GM12878 (cell line): ENCODE measurements at regions not wholly inside any gene's neighbourhood (a gene's known extent, or its start where the extent isn't known, plus 50 kb on each side); places are given as distances from the start of the nearest gene placed in this dataset.

ENCODE experiments used
- ATAC-seq: fragments of 200-7000 bp; cut with Tn5 transposase; 3 replicates; pipeline ENCODE4 v1.9.1; 2020; ENCODE audit warnings: mild to moderate bottlenecking, moderate library complexity
- BruUV-seq: library from RNA; stranded (reverse); fragments of 400-500 nt; replicated peaks from 2 replicates; lab custom pipeline; 2021; lab: Mats Ljungman, UMichigan
- CTCF ChIA-PET: fragments of 300-600 bp; sonication (Branson Sonifier 250); formaldehyde crosslinking; extraction: SDS; loops from one replicate; lab custom pipeline; 2021; ENCODE audit warnings: inconsistent platforms; lab: Yijun Ruan, JAX
- POLR2A ChIA-PET: fragments of 350-600 bp; formaldehyde crosslinking; extraction: SDS; loops from one replicate; lab custom pipeline; 2021; ENCODE audit warnings: inconsistent platforms; lab: Charles Lee
- RAD21 ChIA-PET: fragments of 300-600 bp; sonication (Branson Sonifier 250); formaldehyde crosslinking; loops from one replicate; lab custom pipeline; 2023; ENCODE audit warnings: antibody characterized with exemption; ENCODE audit not compliant: unreplicated experiment; lab: Charles Lee
- SMC1A ChIA-PET: fragments of 300-600 bp; sonication (Branson Sonifier 250); formaldehyde crosslinking; loops from one replicate; lab custom pipeline; 2023; ENCODE audit not compliant: unreplicated experiment, uncharacterized antibody; lab: Charles Lee
- DNase-seq: peaks from one replicate; pipeline ENCODE4 v3.0.0-alpha.2; 2011; ENCODE audit warnings: low read depth, low spot score
- FAIRE-seq: peaks from 3 replicates; lab custom pipeline; 2011; peaks lifted over from hg19 to GRCh38; lab: Jason Lieb, UNC
- H2AFZ ChIP-seq: 2 replicates; pipeline ENCODE4 v1.6.0; 2011; ENCODE audit warnings: low read depth, low read length, control low read depth; ENCODE audit not compliant: control insufficient read depth
- H3K27ac ChIP-seq: 2 replicates; pipeline ENCODE4 v1.5.1; 2011; ENCODE audit warnings: control low read depth; ENCODE audit not compliant: control insufficient read depth, insufficient read depth
- H3K27me3 ChIP-seq, 2 experiments: replicated peaks in 1 of 2; 2 replicates each; pipeline versions ENCODE4 v1.6.0 to v1.6.1; 2011; ENCODE audit warnings: low read length in 1 of 2; ENCODE audit not compliant: control insufficient read depth in 2 of 2, insufficient read depth in 2 of 2
- H3K36me3 ChIP-seq, 2 experiments: 2 replicates each; pipeline ENCODE4 v1.5.1; 2011; ENCODE audit warnings: low read length in 1 of 2; ENCODE audit not compliant: control insufficient read depth in 2 of 2, insufficient read depth in 2 of 2
- H3K4me1 ChIP-seq: 2 replicates; pipeline ENCODE4 v1.6.1; 2011; ENCODE audit warnings: mild to moderate bottlenecking, low read length, moderate library complexity, mixed read lengths; ENCODE audit not compliant: control insufficient read depth, insufficient read depth
- H3K4me2 ChIP-seq: 2 replicates; pipeline ENCODE4 v1.6.0; 2011; ENCODE audit warnings: control low read depth; ENCODE audit not compliant: control insufficient read depth, insufficient read depth
- H3K4me3 ChIP-seq: fragments of 200-600 bp; sonication (generic); 2 replicates; pipeline ENCODE4 v1.5.1; 2016
- H3K79me2 ChIP-seq: 2 replicates; pipeline ENCODE4 v1.6.0; 2011; ENCODE audit warnings: low read length; ENCODE audit not compliant: control insufficient read depth, insufficient read depth
- H3K9ac ChIP-seq: 2 replicates; pipeline ENCODE4 v1.8.0; 2011; ENCODE audit warnings: low read length, control low read depth, mixed read lengths; ENCODE audit not compliant: control insufficient read depth, insufficient read depth
- H3K9me3 ChIP-seq: replicated peaks from 3 replicates; pipeline ENCODE4 v1.5.1; 2011; ENCODE audit warnings: mild to moderate bottlenecking, low read length; ENCODE audit not compliant: control insufficient read depth, insufficient read depth
- H4K20me1 ChIP-seq: 2 replicates; pipeline ENCODE4 v1.6.0; 2011; ENCODE audit not compliant: control insufficient read depth, insufficient read depth
- CREM ChIP-seq: IDR thresholded peaks from 2 replicates; pipeline ENCODE4 v1.6.1; 2014; ENCODE audit warnings: antibody characterized with exemption, low read depth
- ESRRA ChIP-seq: IDR thresholded peaks from 2 replicates; pipeline ENCODE4 v1.6.1; 2012; ENCODE audit warnings: mild to moderate bottlenecking, low read length, improper control_type of control experiment
- GATAD2B ChIP-seq: fragments of 450-650 bp; conservative IDR thresholded peaks from 2 replicates; pipeline ENCODE4 v1.6.1; 2017; ENCODE audit warnings: low read depth, mild to moderate bottlenecking, moderate library complexity
- HDGF ChIP-seq: fragments of 450-650 bp; IDR thresholded peaks from 2 replicates; pipeline ENCODE4 v1.6.1; 2016; ENCODE audit warnings: antibody characterized with exemption
- IRF4 ChIP-seq: IDR thresholded peaks from 2 replicates; pipeline ENCODE4 v1.6.1; 2011; ENCODE audit warnings: low read depth, low read length
- MEF2B ChIP-seq: fragments of 450-650 bp; IDR thresholded peaks from 2 replicates; pipeline ENCODE4 v1.6.1; 2018; ENCODE audit warnings: mild to moderate bottlenecking, moderate library complexity; ENCODE audit not compliant: partially characterized antibody, poor library complexity, severe bottlenecking
- NFYB ChIP-seq: IDR thresholded peaks from 2 replicates; pipeline ENCODE4 v1.6.1; 2011; ENCODE audit warnings: low read depth, mild to moderate bottlenecking, low read length, improper control_type of control experiment, moderate library complexity; ENCODE audit not compliant: insufficient read depth
- RAD21 ChIP-seq: IDR thresholded peaks from 2 replicates; pipeline ENCODE4 v1.6.1; 2011; ENCODE audit warnings: mild to moderate bottlenecking, low read depth, low read length, moderate library complexity; ENCODE audit not compliant: insufficient read depth
- SMAD5 ChIP-seq: IDR thresholded peaks from 2 replicates; pipeline ENCODE4 v1.6.1; 2016; ENCODE audit warnings: antibody characterized with exemption, low read depth
- TARDBP ChIP-seq: IDR thresholded peaks from 2 replicates; pipeline ENCODE4 v1.6.1; 2016; ENCODE audit warnings: borderline replicate concordance
- TBL1XR1 ChIP-seq: IDR thresholded peaks from 2 replicates; pipeline ENCODE4 v1.6.1; 2012; ENCODE audit warnings: low read depth, low read length, improper control_type of control experiment
- WRNIP1 ChIP-seq: IDR thresholded peaks from 2 replicates; pipeline ENCODE4 v1.6.1; 2011; ENCODE audit warnings: low read depth, low read length, improper control_type of control experiment, borderline replicate concordance
- ZBTB40 ChIP-seq: fragments of 450-650 bp; IDR thresholded peaks from 2 replicates; pipeline ENCODE4 v1.6.1; 2016; ENCODE audit warnings: mild to moderate bottlenecking, moderate library complexity, borderline replicate concordance
- WGBS: methylation state at CpG from one replicate; pipeline ENCODE4 v1.1.6; 2016; ENCODE audit warnings: low lambda C conversion rate; ENCODE audit not compliant: insufficient replicate concordance, insufficient coverage; ENCODE audit errors: missing lambda C conversion rate; 5-methylcytosine and 5-hydroxymethylcytosine counted together
- in situ Hi-C: fragments of 300-500 bp; cut with MboI; formaldehyde crosslinking; loops from 9 replicates; pipeline ENCODE4 v1.14.3; 2018; ENCODE audit warnings: mixed read lengths
- intact Hi-C: fragments of 100-400 bp; cut with micrococcal nuclease; formaldehyde crosslinking; loops from one replicate; pipeline ENCODE4 v1.14.2; 2022; ENCODE audit not compliant: unreplicated experiment
- TF ChIP-seq, protein P1 (sequence below): fragments of 450-650 bp; IDR thresholded peaks from 2 replicates; pipeline ENCODE4 v1.6.1; 2017; ENCODE audit warnings: borderline replicate concordance
- TF ChIP-seq, protein P2 (sequence below): fragments of 450-650 bp; IDR thresholded peaks from 2 replicates; pipeline ENCODE4 v1.6.1; 2017; ENCODE audit warnings: mild to moderate bottlenecking, low read depth, inconsistent platforms; ENCODE audit not compliant: poor library complexity, severe bottlenecking

DNA sequence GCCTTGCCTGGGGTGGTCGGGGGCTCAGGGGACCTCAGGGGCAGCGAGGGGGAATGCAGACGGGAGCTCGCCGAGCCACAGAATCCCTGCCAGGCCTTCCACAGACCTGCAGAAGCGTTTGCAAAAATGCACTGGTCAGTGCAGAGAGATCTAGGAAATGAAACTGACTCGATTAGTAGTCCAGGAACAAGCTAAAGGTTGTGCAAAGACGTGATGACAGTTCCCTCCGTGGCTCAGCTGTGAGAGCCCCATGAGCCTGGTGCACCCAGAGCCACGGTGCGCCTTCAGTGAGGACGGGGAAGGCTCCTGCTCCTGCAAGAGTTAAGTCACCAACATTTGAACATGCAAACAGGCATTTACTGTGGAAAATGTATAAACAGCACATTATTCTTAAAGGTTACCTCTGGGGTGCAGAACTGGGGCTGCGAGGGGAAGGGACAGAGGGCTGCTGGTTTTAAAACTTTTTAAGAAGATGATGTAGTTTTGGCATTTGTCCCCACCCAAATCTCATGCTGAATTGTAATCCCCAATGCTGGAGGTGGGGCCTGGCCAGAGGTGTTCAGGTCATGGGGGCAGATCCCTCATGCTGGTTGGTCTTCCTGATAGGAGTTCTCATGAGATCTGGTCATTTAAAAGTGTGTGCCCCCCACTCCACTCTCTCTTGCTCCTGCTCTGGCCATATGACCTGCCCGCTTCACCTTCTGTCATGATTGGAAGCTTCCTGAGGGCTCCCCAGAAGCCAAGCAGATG is 147.3 kb downstream of the DLL1 start (continued):
- TF ChIP-seq ZBTB40 = no peak

DNA sequence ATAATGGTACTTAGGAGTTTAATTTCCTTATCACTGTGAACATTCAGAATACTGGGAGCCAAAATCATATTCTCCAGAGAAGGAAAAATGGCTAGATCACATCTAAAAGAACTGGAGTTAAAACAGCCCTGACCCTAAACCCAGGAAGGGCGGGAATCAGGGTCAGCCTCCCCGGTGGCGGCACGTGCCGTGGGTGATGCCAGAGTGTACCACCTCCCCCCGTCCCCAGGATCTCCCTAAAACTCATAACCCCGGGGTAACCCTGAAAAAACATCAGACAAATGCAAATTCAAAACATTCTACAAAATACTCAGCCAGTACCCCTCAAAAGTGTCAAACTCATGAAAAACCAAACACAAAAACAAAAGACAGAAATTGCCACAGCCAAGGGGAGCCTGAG is 148.3 kb downstream of the DLL1 start:
- no peaks in the 10 kb centered on the region for H3K79me2 ChIP-seq
- H2AFZ ChIP-seq = no peak overlapping the region
- H3K36me3 ChIP-seq = no peaks in the 10 kb centered on the region
- WGBS = 22% methylated on average over 7 of the region's 7 CpGs
- in situ Hi-C loops = no loop called here
- no peak overlapping the region for H3K9ac ChIP-seq
- H3K27ac ChIP-seq = no peak overlapping the region
- H3K4me3 ChIP-seq = no peak overlapping the region
- peaks cover 3% of the 10 kb centered on the region; the same call in 1 of the 3 replicates for H3K9me3 ChIP-seq
- H3K27me3 ChIP-seq = no peaks in the 10 kb centered on the region
- SMC1A ChIA-PET = no interaction called here
- no peak overlapping the region for H3K4me2 ChIP-seq
- intact Hi-C loops = no loop called here
- no peak for FAIRE-seq
- H4K20me1 ChIP-seq = no peaks in the 10 kb centered on the region
- CTCF ChIA-PET = no interaction called here
- POLR2A ChIA-PET = no interaction called here
- H3K4me1 ChIP-seq = no peaks in the 10 kb centered on the region
- no peak for ATAC-seq
- BruUV-seq = no TSS peak
- RAD21 ChIA-PET = no interaction called here
- DNase-seq = no peak
- TF ChIP-seq MEF2B (no peak), ESRRA (no peak), GATAD2B (no peak), RAD21 (no peak), TBL1XR1 (no peak), NFYB (no peak), TARDBP (no peak), HDGF (no peak), CREM (no peak), WRNIP1 (no peak), SMAD5 (no peak), IRF4 (no peak)
- TF ChIP-seq, protein P1, sequence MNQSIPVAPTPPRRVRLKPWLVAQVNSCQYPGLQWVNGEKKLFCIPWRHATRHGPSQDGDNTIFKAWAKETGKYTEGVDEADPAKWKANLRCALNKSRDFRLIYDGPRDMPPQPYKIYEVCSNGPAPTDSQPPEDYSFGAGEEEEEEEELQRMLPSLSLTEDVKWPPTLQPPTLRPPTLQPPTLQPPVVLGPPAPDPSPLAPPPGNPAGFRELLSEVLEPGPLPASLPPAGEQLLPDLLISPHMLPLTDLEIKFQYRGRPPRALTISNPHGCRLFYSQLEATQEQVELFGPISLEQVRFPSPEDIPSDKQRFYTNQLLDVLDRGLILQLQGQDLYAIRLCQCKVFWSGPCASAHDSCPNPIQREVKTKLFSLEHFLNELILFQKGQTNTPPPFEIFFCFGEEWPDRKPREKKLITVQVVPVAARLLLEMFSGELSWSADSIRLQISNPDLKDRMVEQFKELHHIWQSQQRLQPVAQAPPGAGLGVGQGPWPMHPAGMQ = no peak
- TF ChIP-seq, protein P2, sequence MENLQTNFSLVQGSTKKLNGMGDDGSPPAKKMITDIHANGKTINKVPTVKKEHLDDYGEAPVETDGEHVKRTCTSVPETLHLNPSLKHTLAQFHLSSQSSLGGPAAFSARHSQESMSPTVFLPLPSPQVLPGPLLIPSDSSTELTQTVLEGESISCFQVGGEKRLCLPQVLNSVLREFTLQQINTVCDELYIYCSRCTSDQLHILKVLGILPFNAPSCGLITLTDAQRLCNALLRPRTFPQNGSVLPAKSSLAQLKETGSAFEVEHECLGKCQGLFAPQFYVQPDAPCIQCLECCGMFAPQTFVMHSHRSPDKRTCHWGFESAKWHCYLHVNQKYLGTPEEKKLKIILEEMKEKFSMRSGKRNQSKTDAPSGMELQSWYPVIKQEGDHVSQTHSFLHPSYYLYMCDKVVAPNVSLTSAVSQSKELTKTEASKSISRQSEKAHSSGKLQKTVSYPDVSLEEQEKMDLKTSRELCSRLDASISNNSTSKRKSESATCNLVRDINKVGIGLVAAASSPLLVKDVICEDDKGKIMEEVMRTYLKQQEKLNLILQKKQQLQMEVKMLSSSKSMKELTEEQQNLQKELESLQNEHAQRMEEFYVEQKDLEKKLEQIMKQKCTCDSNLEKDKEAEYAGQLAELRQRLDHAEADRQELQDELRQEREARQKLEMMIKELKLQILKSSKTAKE = no peak
